Gastroesophageal sphincter (tissue), 3 donors: ENCODE measurements at regions not wholly inside any gene's neighbourhood (a gene's known extent, or its start where the extent isn't known, plus 50 kb on each side); places are given as distances from the start of the nearest gene placed in this dataset.

Source experiments
- CTCF ChIP-seq, 4 experiments: fragments of 200-600 bp in 2 of 4; fragments of 450-650 bp in 2 of 4; sonication (generic) in 1 of 4; IDR thresholded peaks; one replicate each; pipeline ENCODE4 v1.5.1; 2017 to 2019; ENCODE audit warnings: antibody characterized with exemption in 4 of 4, mild to moderate bottlenecking in 2 of 4, moderate library complexity in 2 of 4
- POLR2A ChIP-seq, 2 donors: fragments of 450-650 bp; IDR thresholded peaks; one replicate each; pipeline ENCODE4 v1.6.1; 2017; ENCODE audit warnings: antibody characterized with exemption in 2 of 2, mild to moderate bottlenecking in 2 of 2, moderate library complexity in 1 of 2

DNA sequence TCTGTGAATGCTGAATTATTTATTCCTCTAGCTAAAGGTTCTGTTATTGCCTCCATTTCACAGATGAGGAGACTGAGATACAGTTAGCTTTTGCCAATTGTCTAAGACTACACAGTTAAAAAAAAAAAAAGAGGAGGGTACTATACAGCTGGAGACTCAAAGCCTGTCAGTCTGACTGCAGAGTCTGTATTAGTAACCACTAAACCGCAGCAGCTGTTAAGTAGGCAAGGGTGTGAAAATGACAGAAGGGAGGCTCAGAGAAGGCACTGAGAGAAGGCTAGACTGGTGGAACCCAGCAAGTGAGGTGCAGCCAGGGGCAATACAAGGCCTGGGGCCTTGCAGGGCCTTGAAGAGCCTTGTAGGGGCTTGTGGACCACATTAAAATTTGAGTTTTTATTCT, 181.2 kb downstream of the CSNK2A3 start:
- no peak for TF ChIP-seq CTCF (IDR thresholded peaks at IDR 0.05)
- no peak for TF ChIP-seq POLR2A (IDR thresholded peaks at IDR 0.05)
